HG03025 (cell line): ENCODE measurements at regions not wholly inside any gene's neighbourhood (a gene's known extent, or its start where the extent isn't known, plus 50 kb on each side); places are given as distances from the start of the nearest gene placed in this dataset.

Experiments
- ATAC-seq: cut with Tn5 transposase; IDR thresholded peaks from one replicate; pipeline ENCODE4 v1.9.1; 2021; ENCODE audit warnings: mild to moderate bottlenecking, moderate library complexity; ENCODE audit not compliant: unreplicated experiment, low FRiP score

GRCh38 chr17:51537996-51538550, 277.7 kb downstream of the UTP18 start:
- ATAC-seq: no peak

- no peak for ATAC-seq
Observed at GRCh38 chr17:51540151-51540550, 279.8 kb downstream of the UTP18 start.

DNA sequence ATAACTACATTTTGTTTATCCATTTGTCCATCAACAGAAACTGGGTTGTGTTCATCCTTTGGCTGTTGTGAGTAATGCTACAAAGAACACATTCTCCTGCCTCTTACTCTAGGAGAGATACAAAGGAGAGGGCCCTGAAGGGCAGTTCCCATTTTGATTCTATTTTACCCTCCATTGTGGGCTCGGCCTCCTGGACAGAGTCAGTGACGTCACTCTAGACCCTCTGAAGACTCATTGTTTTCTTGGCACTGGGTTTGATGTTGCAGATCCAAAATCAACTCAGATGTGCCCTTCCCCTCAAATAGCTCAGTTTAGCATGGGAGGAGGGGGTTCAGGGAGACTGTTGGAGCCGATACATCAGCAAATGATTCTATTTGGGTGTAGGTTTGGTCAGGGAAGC, 280.9 kb downstream of the UTP18 start:
- ATAC-seq: no peak

- no peak for ATAC-seq
Observed at GRCh38 chr17:51546114-51546513, 285.8 kb downstream of the UTP18 start.

DNA sequence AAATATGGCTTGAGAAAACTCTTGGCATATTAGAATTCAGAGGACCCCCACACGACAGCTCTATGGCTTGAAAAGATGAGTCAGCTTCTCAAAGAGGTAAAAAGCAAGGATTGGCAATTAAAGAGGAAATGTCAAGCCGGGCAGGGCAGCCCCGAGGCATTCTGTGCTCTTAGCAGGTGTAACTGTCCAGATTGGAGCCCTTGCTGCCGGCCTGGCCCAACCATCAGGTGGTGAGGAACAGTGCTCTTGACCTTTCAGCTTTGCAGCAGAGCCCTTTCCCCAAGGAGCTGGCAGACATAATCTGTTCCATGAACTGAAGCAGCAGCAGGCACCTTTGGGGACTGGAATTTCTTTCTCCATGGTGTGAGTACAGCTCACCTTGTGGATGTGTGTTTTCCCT, 287.8 kb downstream of the UTP18 start:
- no peak for ATAC-seq

DNA sequence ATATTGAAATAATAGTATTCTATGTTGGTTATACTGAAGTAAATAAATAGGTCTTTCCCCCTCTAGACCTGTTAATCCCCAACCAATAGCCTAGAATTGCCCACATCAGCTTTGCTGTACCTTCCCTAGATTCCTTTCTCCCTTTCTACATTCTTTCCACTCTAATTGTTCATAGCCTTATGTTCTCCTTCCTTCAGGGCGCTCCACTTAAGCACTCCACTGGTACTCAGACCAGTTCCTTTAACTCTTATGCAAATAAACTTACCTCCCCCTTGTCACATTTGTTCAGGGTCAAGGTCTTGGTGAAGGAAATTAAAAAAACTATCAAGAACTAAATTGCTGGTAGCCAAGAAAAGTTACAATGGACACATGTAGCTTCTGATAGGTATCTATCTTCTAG, 294.8 kb downstream of the UTP18 start:
- no peak for ATAC-seq

GRCh38 chr17:51559778-51560177, 299.4 kb downstream of the UTP18 start:
- ATAC-seq: no peak

GRCh38 chr17:51560398-51560797, 300.1 kb downstream of the UTP18 start:
- no peak for ATAC-seq

- ATAC-seq: no peak
Observed at GRCh38 chr17:51563961-51564360, 303.6 kb downstream of the UTP18 start.

- ATAC-seq: no peak
Observed at GRCh38 chr17:51572115-51572514, 311.8 kb downstream of the UTP18 start.
